ENCODE measurements at regions not wholly inside any gene's neighbourhood (a gene's known extent, or its start where the extent isn't known, plus 50 kb on each side); places are given as distances from the start of the nearest gene placed in this dataset.

DNA sequence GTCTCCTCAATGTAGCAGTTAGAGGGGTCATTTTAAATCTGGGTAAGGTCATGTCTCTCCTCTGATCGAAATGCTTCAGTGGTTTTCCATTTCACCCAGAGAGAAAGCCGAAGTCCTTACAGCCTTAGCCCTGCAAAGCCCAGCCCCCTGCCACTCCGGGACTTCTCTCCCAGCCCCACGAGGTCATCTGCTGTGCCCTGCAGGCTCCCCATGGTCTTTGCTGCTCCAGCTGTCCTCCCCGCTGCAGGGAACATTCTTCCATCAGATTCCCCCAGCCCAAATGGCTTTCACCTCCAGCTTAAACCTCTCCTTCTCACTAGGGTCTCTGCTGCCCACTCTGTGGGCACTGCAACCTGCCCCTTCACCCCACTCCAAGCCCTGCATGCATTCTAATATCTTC is 626.5 kb downstream of the NPHP4 start:
- Histone ChIP-seq H3K9me3 (no peaks in the 10 kb centered on the region), H3K4me3 (no peak overlapping the region), H3K36me3 (ENCODE audit: low read depth) (no peaks in the 10 kb centered on the region), H3K4me1 (ENCODE audit: low read depth) (no peaks in the 10 kb centered on the region)
- ATAC-seq (no peak), DNase-seq (no peak)
- TF ChIP-seq, protein P1, sequence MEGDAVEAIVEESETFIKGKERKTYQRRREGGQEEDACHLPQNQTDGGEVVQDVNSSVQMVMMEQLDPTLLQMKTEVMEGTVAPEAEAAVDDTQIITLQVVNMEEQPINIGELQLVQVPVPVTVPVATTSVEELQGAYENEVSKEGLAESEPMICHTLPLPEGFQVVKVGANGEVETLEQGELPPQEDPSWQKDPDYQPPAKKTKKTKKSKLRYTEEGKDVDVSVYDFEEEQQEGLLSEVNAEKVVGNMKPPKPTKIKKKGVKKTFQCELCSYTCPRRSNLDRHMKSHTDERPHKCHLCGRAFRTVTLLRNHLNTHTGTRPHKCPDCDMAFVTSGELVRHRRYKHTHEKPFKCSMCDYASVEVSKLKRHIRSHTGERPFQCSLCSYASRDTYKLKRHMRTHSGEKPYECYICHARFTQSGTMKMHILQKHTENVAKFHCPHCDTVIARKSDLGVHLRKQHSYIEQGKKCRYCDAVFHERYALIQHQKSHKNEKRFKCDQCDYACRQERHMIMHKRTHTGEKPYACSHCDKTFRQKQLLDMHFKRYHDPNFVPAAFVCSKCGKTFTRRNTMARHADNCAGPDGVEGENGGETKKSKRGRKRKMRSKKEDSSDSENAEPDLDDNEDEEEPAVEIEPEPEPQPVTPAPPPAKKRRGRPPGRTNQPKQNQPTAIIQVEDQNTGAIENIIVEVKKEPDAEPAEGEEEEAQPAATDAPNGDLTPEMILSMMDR (IDR thresholded peaks at IDR 0.05), result no peak
- intact Hi-C loops (cut with DNase I, micrococcal nuclease), result no loop called here

DNA sequence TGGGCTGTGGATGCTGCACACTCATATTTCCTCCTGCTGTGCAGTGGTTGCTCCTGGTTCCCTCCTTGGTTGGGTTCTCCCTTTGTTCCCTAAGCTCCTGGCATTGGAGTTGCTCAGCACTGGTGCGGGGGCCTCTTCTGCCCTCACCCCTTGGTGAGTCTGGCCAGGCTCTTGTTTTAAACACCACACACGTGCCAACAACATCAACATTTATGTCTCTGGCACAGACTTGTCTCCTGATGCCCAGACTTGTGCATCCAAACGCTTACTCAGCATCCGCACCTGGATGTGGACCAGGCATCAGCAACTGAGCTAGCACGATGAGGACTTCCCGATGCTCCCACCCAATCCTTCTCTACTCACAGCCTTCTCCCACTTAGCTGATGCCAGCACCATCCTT is 627.6 kb downstream of the NPHP4 start:
- no peak for ATAC-seq

DNA sequence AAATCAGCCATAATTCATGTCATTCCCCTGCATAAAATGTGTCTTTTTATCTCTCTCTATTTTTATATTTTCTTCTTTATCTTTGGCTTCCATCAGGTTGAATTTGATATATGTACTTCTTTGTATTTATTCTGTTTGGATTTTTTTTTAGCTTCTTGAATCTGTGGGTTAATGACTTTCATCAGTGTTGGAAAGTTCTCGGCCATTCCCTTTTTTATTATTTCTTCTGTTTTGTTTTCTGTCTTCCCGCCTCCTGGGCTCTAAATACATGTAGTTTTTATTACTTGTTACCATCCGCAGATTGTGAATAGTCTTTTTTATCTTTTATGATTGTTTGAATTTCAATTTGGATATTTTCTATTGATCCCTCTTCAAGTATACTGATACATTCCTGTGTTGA is 637.5 kb downstream of the NPHP4 start:
- Histone ChIP-seq H3K9me3 (no peaks in the 10 kb centered on the region), H3K36me3 (ENCODE audit: low read depth) (no peaks in the 10 kb centered on the region), H3K4me3 (no peak overlapping the region), H3K4me1 (ENCODE audit: low read depth) (no peaks in the 10 kb centered on the region)
- TF ChIP-seq, protein P1 (IDR thresholded peaks at IDR 0.05), result no peak
- intact Hi-C loops (cut with DNase I, micrococcal nuclease), result no loop called here
- no peak for DNase-seq
- no peak for ATAC-seq

More for the DNA sequence above, 627.6 kb downstream of the NPHP4 start:
- no peaks in the 10 kb centered on the region for H3K36me3 ChIP-seq (ENCODE audit: low read depth)
- intact Hi-C loops (cut with DNase I, micrococcal nuclease), result no loop called here
- no peaks in the 10 kb centered on the region for H3K4me1 ChIP-seq (ENCODE audit: low read depth)
- DNase-seq, result no peak
- no peaks in the 10 kb centered on the region for H3K9me3 ChIP-seq
- TF ChIP-seq, protein P1 (IDR thresholded peaks at IDR 0.05), result no peak
- no peak overlapping the region for H3K4me3 ChIP-seq

DNA sequence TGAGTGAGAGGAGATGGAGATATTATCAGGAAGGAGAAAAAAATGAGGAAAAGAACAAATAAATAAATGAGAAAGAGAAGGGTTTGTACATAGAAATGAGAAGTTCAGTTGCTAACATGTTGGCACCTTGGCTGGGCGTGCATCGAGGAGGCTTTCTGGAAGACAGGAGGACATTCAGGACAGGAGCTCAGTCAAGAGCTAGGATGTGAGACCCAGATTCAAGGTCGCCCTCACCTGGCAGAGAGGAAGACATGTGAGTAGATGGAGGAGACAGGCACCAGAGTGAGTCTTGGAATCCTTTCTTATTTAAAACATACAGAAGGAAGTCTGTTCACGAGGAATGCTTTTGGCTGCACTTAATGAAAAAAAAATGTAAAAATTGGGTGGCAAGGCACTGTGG is 640.9 kb downstream of the NPHP4 start:
- no peak for ATAC-seq
- no peak overlapping the region for H3K4me3 ChIP-seq
- H3K36me3 ChIP-seq (ENCODE audit: low read depth), result no peaks in the 10 kb centered on the region
- H3K4me1 ChIP-seq (ENCODE audit: low read depth), result no peaks in the 10 kb centered on the region
- no peak for DNase-seq
- TF ChIP-seq, protein P1 (IDR thresholded peaks at IDR 0.05), result no peak
- H3K9me3 ChIP-seq, result no peaks in the 10 kb centered on the region
- intact Hi-C loops (cut with DNase I, micrococcal nuclease), result no loop called here

DNA sequence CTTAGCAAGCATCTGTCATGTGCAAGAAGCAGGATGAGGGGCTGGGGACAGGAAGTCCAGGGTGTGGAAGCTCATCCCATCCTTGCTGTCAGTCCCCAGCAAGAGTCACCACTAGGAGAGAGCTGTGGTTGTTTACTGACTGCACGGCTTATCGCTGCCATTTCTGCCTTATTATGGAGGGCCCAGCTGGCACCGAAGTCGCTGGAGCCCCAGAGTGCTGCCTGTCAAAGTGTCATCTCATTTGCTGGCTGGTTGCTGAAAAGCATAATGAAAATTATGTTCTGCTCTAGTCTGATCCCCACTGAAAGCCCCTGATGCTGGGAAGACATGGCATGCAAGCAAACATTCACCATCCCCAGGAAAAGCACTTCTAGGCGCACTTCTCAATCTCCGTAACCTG is 642.7 kb downstream of the NPHP4 start:
- H3K9me3 ChIP-seq, result no peaks in the 10 kb centered on the region

More for the DNA sequence above, 642.7 kb downstream of the NPHP4 start:
- Histone ChIP-seq H3K36me3 (ENCODE audit: low read depth) (no peaks in the 10 kb centered on the region), H3K4me1 (ENCODE audit: low read depth) (no peaks in the 10 kb centered on the region), H3K4me3 (no peak overlapping the region)
- ATAC-seq (no peak), DNase-seq (no peak)
- intact Hi-C loops (cut with DNase I, micrococcal nuclease), result no loop called here
- TF ChIP-seq, protein P1 (IDR thresholded peaks at IDR 0.05), result no peak

Measured in mucosa of descending colon (tissue), 3 donors.